ENCODE measurements at regions not wholly inside any gene's neighbourhood (a gene's known extent, or its start where the extent isn't known, plus 50 kb on each side); places are given as distances from the start of the nearest gene placed in this dataset.

DNA sequence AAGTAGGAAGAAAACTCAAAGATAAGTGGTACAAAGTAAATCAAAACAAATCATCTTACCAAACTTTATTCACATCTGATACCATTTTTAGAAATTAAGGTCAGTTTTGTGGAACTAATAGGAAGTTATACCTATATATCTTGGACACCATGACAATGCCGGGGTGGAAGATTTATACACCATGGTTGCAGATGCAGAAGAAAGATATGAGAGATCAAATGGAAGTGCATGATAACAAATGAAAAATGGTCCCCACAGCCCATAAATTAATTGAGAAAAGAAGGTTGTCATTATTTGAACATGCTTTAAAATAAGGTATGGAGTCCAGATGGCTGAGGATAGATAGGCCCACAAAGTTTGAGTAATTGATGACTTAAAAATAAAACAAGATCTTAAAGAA lies 276.8 kb downstream of the TSHZ3 start:
- ChIA-PET CTCF (ENCODE audit: partially characterized antibody) (no interaction called here), POLR2A (ENCODE audit: partially characterized antibody) (no interaction called here)
- H3K9me3 ChIP-seq (ENCODE audit: control insufficient read depth in 1 of 2, low read length in 2 of 2): no peaks in the 10 kb centered on the region
- H3K4me1 ChIP-seq (ENCODE audit: insufficient read depth, low read length): no peaks in the 10 kb centered on the region
- Mint-ChIP-seq H3K27me3 (peaks cover 23 to 26% of the 10 kb centered on the region in 2 donors), H3K4me3 (no peak overlapping the region), H3K36me3 (no peaks in the 10 kb centered on the region), H3K27ac (no peak overlapping the region), H3K4me1 (no peaks in the 10 kb centered on the region), H3K9me3 (no peaks in the 10 kb centered on the region)
- H3K27me3 ChIP-seq (ENCODE audit: insufficient read depth, low read length): peaks cover 3% of the 10 kb centered on the region
- no peak overlapping the region for H3K27ac ChIP-seq (ENCODE audit: low read depth, low read length)
- H3K36me3 ChIP-seq (ENCODE audit: insufficient read depth, low read length): no peaks in the 10 kb centered on the region
- no peak for DNase-seq
- intact Hi-C loops (cut with micrococcal nuclease): no loop called here
- no peak overlapping the region for H3K4me3 ChIP-seq (ENCODE audit: low read length in 2 of 2)

DNA sequence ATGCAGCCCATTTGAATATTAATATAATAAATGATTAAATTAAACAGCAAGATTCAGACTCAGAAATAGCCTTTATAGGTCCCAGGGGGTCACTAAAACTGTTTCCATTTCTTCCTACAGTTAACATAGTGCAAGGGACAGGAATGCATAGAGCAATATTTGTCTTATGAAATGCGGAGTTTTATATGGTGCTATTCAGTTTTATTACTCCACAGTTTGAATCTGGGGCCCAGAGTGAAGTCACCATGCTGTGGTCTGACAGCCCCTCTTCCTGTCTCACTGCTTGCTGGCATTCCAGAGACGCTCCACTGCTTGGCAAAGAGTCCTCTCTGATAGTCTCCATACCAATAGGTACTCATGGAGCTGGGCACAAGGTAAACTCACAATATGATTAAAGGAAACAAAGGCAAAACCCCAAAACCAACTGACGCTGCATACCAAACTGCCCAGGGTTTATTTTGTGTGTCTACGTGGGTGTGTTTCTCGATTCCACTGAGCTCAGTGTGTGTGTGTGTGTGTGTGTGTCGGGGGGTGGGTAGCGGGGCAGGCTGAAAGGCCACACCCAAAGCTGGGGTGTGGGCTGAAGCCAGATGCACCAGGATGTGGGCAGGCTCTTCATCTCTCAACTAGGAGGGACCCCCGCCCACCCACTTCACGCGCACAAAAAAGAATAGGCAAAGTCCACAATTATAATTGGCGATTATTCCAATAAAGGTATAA lies 277.9 kb downstream of the TSHZ3 start:
- DNase-seq: no peak
- Mint-ChIP-seq H3K4me3 (no peak overlapping the region), H3K27me3 (peaks cover 23 to 26% of the 10 kb centered on the region in 2 donors), H3K4me1 (no peaks in the 10 kb centered on the region), H3K36me3 (no peaks in the 10 kb centered on the region), H3K27ac (no peak overlapping the region), H3K9me3 (no peaks in the 10 kb centered on the region)
- H3K4me1 ChIP-seq (ENCODE audit: insufficient read depth, low read length): no peaks in the 10 kb centered on the region
- no peaks in the 10 kb centered on the region for H3K36me3 ChIP-seq (ENCODE audit: insufficient read depth, low read length)
- H3K27ac ChIP-seq (ENCODE audit: low read depth, low read length): no peak overlapping the region
- no peaks in the 10 kb centered on the region for H3K27me3 ChIP-seq (ENCODE audit: insufficient read depth, low read length)
- ChIA-PET POLR2A (ENCODE audit: partially characterized antibody) (no interaction called here), CTCF (ENCODE audit: partially characterized antibody) (no interaction called here)
- H3K4me3 ChIP-seq (ENCODE audit: low read length in 2 of 2): no peak overlapping the region
- intact Hi-C loops (cut with micrococcal nuclease): no loop called here
- H3K9me3 ChIP-seq (ENCODE audit: control insufficient read depth in 1 of 2, low read length in 2 of 2): no peaks in the 10 kb centered on the region

- Mint-ChIP-seq H3K36me3 (no peaks in the 10 kb centered on the region), H3K4me3 (no peak overlapping the region), H3K27me3 (peaks cover 23% of the 10 kb centered on the region in 2 donors), H3K4me1 (no peaks in the 10 kb centered on the region), H3K27ac (no peak overlapping the region), H3K9me3 (no peaks in the 10 kb centered on the region)
- ChIA-PET CTCF (ENCODE audit: partially characterized antibody) (no interaction called here), POLR2A (ENCODE audit: partially characterized antibody) (no interaction called here)
- intact Hi-C loops (cut with micrococcal nuclease): no loop called here
- no peaks in the 10 kb centered on the region for H3K9me3 ChIP-seq (ENCODE audit: control insufficient read depth in 1 of 2, low read length in 2 of 2)
- H3K4me1 ChIP-seq (ENCODE audit: insufficient read depth, low read length): no peaks in the 10 kb centered on the region
- no peak for DNase-seq
- no peaks in the 10 kb centered on the region for H3K27me3 ChIP-seq (ENCODE audit: insufficient read depth, low read length)
- no peaks in the 10 kb centered on the region for H3K36me3 ChIP-seq (ENCODE audit: insufficient read depth, low read length)
- H3K4me3 ChIP-seq (ENCODE audit: low read length in 2 of 2): no peak overlapping the region
- no peak overlapping the region for H3K27ac ChIP-seq (ENCODE audit: low read depth, low read length)
Observed at GRCh38 chr19:31070146-31071065, 278.8 kb downstream of the TSHZ3 start.

- no peak overlapping the region for H3K27ac ChIP-seq (ENCODE audit: low read depth, low read length)
- no peaks in the 10 kb centered on the region for H3K27me3 ChIP-seq (ENCODE audit: insufficient read depth, low read length)
- intact Hi-C loops (cut with micrococcal nuclease): no loop called here
- no peaks in the 10 kb centered on the region for H3K4me1 Mint-ChIP-seq
- H3K4me3 ChIP-seq (ENCODE audit: low read length in 2 of 2): no peak overlapping the region
- no peak overlapping the region for H3K4me3 Mint-ChIP-seq
- no peak for DNase-seq
- no peaks in the 10 kb centered on the region for H3K36me3 Mint-ChIP-seq
- POLR2A ChIA-PET (ENCODE audit: partially characterized antibody): no interaction called here
- H3K9me3 Mint-ChIP-seq: no peaks in the 10 kb centered on the region
- no peaks in the 10 kb centered on the region for H3K9me3 ChIP-seq (ENCODE audit: control insufficient read depth in 1 of 2, low read length in 2 of 2)
- H3K4me1 ChIP-seq (ENCODE audit: insufficient read depth, low read length): no peaks in the 10 kb centered on the region
- H3K27me3 Mint-ChIP-seq: peaks cover 11 to 17% of the 10 kb centered on the region in 2 donors
- CTCF ChIA-PET (ENCODE audit: partially characterized antibody): no interaction called here
- H3K27ac Mint-ChIP-seq: no peak overlapping the region
- no peaks in the 10 kb centered on the region for H3K36me3 ChIP-seq (ENCODE audit: insufficient read depth, low read length)
Observed at GRCh38 chr19:31068268-31068667, 281.0 kb downstream of the TSHZ3 start.

- no peaks in the 10 kb centered on the region for H3K27me3 ChIP-seq (ENCODE audit: insufficient read depth, low read length)
- intact Hi-C loops (cut with micrococcal nuclease): no loop called here
- Mint-ChIP-seq H3K4me1 (no peaks in the 10 kb centered on the region), H3K36me3 (no peaks in the 10 kb centered on the region), H3K9me3 (peaks cover 0 to 4% (median 1%) of the 10 kb centered on the region in 8 donors), H3K27ac (no peak overlapping the region), H3K4me3 (no peak overlapping the region), H3K27me3 (peaks cover 5 to 18% of the 10 kb centered on the region in 2 donors)
- H3K4me3 ChIP-seq (ENCODE audit: low read length in 2 of 2): no peak overlapping the region
- H3K27ac ChIP-seq (ENCODE audit: low read depth, low read length): no peak overlapping the region
- H3K36me3 ChIP-seq (ENCODE audit: insufficient read depth, low read length): no peaks in the 10 kb centered on the region
- H3K4me1 ChIP-seq (ENCODE audit: insufficient read depth, low read length): no peaks in the 10 kb centered on the region
- H3K9me3 ChIP-seq (ENCODE audit: control insufficient read depth in 1 of 2, low read length in 2 of 2): no peaks in the 10 kb centered on the region
- no peak for DNase-seq
- POLR2A ChIA-PET (ENCODE audit: partially characterized antibody): no interaction called here
- CTCF ChIA-PET (ENCODE audit: partially characterized antibody): no interaction called here
Observed at GRCh38 chr19:31066385-31066784, 282.9 kb downstream of the TSHZ3 start.

GRCh38 chr19:31064491-31064890 lies 284.7 kb downstream of the TSHZ3 start:
- H3K36me3 ChIP-seq (ENCODE audit: insufficient read depth, low read length): no peaks in the 10 kb centered on the region
- peaks cover 2 to 17% (median 7%) of the 10 kb centered on the region in 8 donors for H3K9me3 Mint-ChIP-seq
- H3K27me3 ChIP-seq (ENCODE audit: insufficient read depth, low read length): no peaks in the 10 kb centered on the region
- H3K4me3 Mint-ChIP-seq: no peak overlapping the region
- no peaks in the 10 kb centered on the region for H3K4me1 ChIP-seq (ENCODE audit: insufficient read depth, low read length)
- no peaks in the 10 kb centered on the region for H3K4me1 Mint-ChIP-seq
- intact Hi-C loops (cut with micrococcal nuclease): no loop called here
- H3K36me3 Mint-ChIP-seq: no peaks in the 10 kb centered on the region
- no peak overlapping the region for H3K27ac Mint-ChIP-seq
- H3K27ac ChIP-seq (ENCODE audit: low read depth, low read length): no peak overlapping the region
- POLR2A ChIA-PET (ENCODE audit: partially characterized antibody): no interaction called here
- no peak for DNase-seq
- no peak overlapping the region for H3K4me3 ChIP-seq (ENCODE audit: low read length in 2 of 2)
- H3K9me3 ChIP-seq (ENCODE audit: control insufficient read depth in 1 of 2, low read length in 2 of 2): peaks cover 0 to 7% of the 10 kb centered on the region in 2 donors
- CTCF ChIA-PET (ENCODE audit: partially characterized antibody): interaction anchor here (0.8 kb wide), 1 partner anchor 10 kb away, joined by 3 read pairs; no protein-coding TSS in a partner anchor
- peaks cover under 1 to 14% of the 10 kb centered on the region in 2 donors for H3K27me3 Mint-ChIP-seq

- H3K27me3 Mint-ChIP-seq: peaks cover 4 to 26% of the 10 kb centered on the region in 2 donors
- H3K4me3 ChIP-seq (ENCODE audit: low read length in 2 of 2): no peak overlapping the region
- H3K4me1 ChIP-seq (ENCODE audit: insufficient read depth, low read length): no peaks in the 10 kb centered on the region
- H3K27me3 ChIP-seq (ENCODE audit: insufficient read depth, low read length): no peaks in the 10 kb centered on the region
- H3K36me3 ChIP-seq (ENCODE audit: insufficient read depth, low read length): no peaks in the 10 kb centered on the region
- POLR2A ChIA-PET (ENCODE audit: partially characterized antibody): no interaction called here
- no peak overlapping the region for H3K4me3 Mint-ChIP-seq
- peaks cover 0 to 7% of the 10 kb centered on the region in 2 donors for H3K9me3 ChIP-seq (ENCODE audit: control insufficient read depth in 1 of 2, low read length in 2 of 2)
- intact Hi-C loops (cut with micrococcal nuclease): no loop called here
- H3K27ac ChIP-seq (ENCODE audit: low read depth, low read length): no peak overlapping the region
- H3K27ac Mint-ChIP-seq: no peak overlapping the region
- CTCF ChIA-PET (ENCODE audit: partially characterized antibody): no interaction called here
- peaks cover 2 to 25% (median 7%) of the 10 kb centered on the region in 8 donors for H3K9me3 Mint-ChIP-seq
- H3K4me1 Mint-ChIP-seq: no peaks in the 10 kb centered on the region
- H3K36me3 Mint-ChIP-seq: no peaks in the 10 kb centered on the region
- DNase-seq: no peak
Observed at GRCh38 chr19:31058676-31059340, 290.4 kb downstream of the TSHZ3 start.
